ENCODE measurements at regions not wholly inside any gene's neighbourhood (a gene's known extent, or its start where the extent isn't known, plus 50 kb on each side); places are given as distances from the start of the nearest gene placed in this dataset.
"Not testable (repeated sequence)": the region's sequence is repeated elsewhere in the genome, so short reads cannot be mapped to it uniquely, and the experiment has no call there.

- DNase-seq = no peak
Observed at GRCh38 chr11:87455180-87455579, 417.4 kb downstream of the TMEM135 start.

GRCh38 chr11:87454241-87454640, 416.5 kb downstream of the TMEM135 start:
- no peak for DNase-seq

DNA sequence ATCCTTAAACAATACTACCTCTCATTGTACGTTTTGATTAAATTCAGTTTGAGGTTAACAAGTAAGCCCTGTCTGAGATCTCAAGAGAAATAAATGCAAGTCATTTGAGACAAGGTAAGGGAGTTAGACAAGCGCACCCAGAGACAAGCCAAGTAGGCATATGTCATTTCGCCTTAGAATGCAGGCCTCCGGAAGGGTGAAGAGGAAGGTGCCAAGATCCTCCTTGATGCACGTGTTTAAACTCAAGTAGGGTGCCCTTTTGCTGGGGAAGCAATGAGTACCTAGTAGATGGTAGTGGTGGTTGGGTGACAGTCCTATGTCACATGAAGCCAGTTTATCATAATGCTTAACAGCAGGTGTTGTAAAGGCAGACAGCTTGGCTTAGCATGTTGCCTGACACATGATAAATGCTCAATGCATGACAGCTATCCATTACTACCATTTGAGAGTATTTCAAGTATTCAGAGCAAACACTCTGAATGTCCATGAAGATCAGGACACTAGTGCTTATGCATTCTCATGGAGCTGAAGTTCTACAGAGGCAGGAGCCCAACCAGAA, 415.9 kb downstream of the TMEM135 start:
- no peak for DNase-seq

- not testable (repeated sequence) for DNase-seq
Observed at GRCh38 chr11:87452025-87452424, 414.3 kb downstream of the TMEM135 start.

- no peak for DNase-seq
Observed at GRCh38 chr11:87451395-87451794, 413.7 kb downstream of the TMEM135 start.

DNA sequence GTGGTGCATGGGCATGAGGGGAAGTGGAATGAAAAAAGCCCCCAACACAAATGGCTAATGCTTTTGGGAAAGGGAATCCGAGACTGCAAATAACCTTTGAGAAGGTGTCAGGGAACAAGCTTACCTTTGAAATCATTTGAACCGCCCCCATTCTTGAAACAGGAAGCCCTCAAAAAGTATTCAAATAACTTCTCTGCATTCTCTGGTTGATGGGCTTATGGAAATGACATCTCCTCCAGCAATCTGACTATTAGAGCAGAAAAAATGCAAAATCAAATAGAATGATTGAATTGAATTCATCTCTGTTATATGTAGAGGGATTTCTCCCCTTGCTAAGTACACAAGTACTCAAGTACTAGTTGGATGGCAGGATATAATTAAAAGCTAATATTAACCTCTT, 409.9 kb downstream of the TMEM135 start:
- no peak for DNase-seq

- no peak for DNase-seq
Observed at GRCh38 chr11:87444993-87445392, 407.3 kb downstream of the TMEM135 start.

DNA sequence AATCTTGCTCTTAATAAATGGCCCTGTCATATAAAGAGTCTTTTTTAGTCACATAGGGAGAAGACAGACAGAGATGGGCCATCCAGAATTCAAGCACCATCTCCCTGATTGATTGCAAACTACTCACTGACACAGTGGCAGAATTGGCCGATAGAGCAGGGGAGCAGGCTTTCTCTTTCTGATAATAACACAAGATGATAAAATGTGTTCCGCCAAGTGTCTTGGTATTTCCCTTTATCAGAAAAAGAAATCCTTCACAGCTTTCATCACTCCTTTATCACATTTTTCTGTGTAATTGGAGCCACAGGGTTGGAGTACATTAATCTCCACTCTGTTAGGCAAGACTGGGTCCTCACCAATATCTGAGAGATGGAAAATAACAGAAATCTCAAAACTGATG, 406.0 kb downstream of the TMEM135 start:
- no peak for DNase-seq

- no peak for DNase-seq
Observed at GRCh38 chr11:87440076-87440770, 402.5 kb downstream of the TMEM135 start.

GRCh38 chr11:87438416-87438815, 400.7 kb downstream of the TMEM135 start:
- no peak for DNase-seq

DNA sequence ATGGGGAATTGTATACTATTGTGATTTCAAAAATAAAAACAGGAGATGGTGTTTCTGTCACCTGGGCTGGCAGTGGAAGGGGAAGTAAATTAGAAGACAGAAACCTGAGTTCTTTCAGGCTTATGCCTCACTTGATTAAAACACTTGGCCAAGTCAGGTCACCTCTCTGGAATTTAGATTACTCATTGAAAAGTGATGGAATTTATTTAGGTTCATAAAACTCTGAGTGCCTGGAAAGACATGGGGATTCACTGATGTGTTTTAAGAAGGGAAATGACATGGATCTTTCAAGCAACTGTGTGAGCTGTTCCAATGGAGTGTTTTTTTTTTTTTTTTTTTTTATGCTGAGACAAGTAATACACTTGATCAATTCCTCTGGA, 400.1 kb downstream of the TMEM135 start:
- DNase-seq = no peak

GRCh38 chr11:87437133-87437843, 399.6 kb downstream of the TMEM135 start:
- no peak for DNase-seq

- DNase-seq = no peak
Observed at GRCh38 chr11:87432022-87432421, 394.3 kb downstream of the TMEM135 start.

DNA sequence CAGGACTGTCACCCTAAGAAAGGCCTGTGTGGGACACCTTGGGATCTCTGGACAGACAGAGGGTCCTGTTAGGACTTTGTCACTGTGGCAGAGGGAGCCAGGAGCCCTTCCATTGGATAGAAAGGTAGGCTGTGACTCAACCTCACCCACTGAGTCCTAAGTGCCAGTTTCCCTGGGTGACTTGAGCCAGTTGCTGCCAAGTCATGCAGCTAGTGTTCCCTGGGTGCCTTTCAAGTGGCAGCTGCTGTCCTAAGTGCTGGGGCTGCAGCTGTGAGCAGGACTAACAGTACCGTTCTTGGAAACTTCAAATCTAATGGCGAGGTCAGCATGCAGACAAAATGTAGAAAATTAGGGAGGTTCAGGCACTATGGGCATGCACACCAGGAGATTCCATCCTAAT, 393.7 kb downstream of the TMEM135 start:
- no peak for DNase-seq

GRCh38 chr11:87430821-87431220, 393.1 kb downstream of the TMEM135 start:
- DNase-seq = no peak

DNA sequence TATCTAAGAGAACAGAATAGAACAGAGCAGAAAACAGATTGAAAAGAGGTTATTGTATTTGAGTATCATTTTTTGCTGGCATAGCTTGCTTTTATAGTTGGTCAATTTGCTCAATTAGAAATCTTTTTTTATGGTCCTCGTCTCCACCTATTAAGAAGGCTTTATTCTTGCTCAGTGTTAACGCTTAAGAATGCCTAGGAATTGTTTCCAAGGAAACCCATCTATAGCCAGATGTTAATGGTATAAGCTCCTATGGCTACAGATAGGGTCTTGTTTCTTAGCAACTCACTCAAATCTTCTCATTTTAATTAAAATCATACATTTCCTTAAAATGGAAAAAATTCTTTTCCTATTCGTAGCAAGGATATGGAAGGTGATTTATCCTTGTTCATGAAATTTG, 392.3 kb downstream of the TMEM135 start:
- no peak for DNase-seq

GRCh38 chr11:87428266-87428665, 390.5 kb downstream of the TMEM135 start:
- DNase-seq = no peak

- DNase-seq = no peak
Observed at GRCh38 chr11:87425943-87426342, 388.2 kb downstream of the TMEM135 start.

DNA sequence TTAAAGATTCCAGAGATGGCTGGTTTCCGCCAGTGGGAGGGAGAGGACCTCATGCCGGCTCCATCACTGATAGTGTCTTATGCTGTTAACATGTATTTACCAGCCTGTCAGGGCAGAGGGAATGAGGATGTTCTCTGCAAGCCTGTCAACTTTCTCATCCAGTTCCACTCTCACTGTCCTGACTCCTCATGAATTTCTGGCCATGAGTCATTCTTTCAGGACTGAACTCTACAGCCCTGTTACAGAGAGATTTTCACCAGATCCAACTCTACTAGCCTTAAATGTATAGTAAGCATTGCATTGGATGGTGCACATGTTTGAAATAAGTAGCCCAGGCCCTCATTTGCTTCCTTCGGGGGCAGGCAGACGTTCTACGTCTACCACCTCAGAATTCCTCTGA, 387.7 kb downstream of the TMEM135 start:
- DNase-seq = no peak

- DNase-seq = no peak
Observed at GRCh38 chr11:87423161-87423560, 385.4 kb downstream of the TMEM135 start.

GRCh38 chr11:87422566-87422965, 384.8 kb downstream of the TMEM135 start:
- DNase-seq = no peak

DNA sequence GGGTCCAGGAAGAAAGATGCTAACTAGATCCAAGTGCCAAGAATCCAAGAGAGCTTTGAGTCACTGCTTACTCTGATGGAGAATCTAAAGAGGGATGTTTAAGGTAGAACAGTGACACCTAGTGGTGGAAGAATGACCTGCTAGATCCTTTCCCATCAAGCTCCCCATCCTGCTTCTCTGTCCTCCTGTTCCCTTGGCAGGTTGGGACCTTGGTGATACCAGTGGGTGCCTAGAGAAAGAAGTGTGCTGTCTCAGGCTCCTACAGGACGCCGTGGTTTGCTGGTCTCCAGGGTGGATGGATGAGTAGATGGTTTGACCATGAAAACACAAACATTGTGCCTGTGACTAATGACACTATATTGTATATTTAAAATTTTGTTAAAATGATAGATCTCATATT, 383.7 kb downstream of the TMEM135 start:
- peak; percentile 3 to 37 for DNase-seq

DNA sequence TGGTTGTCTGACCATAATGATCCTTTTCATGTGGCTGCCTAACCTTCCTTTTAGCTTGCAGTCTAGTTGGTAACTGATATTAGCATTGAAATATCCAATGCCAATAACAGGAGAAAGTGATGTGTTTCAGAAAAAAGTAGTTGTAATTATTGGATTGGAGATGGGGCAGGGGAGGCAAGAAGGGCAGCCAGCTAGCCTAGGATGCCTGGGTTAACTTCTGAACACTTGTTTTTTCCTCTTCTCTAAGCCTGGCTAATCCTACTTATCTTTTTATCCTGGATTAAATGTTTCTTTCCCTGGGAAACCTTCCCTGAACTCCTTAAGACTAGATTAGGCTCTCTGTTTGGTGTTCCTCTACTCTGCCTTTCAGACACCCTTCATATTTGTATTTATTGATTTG, 380.2 kb downstream of the TMEM135 start:
- no peak for DNase-seq

DNA sequence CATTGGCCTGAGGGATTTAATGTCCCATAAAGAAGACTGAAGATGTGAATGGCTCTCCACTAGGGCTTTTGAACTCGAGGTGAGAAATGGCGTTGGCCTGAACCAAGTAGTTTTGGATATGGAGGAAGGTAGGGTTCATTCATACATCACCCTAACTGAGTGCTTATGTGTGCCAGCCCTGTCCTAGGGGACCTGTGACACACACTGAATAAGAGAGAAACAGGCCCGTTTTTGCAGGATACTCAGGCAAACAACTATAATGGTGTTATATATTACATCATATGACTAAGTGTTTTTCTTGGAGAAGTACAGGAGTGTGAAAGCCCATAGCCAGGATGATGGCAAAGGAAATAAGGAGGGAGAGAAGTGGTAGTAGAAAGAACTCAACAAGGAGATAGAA, 368.1 kb downstream of the TMEM135 start:
- no peak for DNase-seq

All from CD4-positive, alpha-beta T cell treated with Interleukin-1 beta for 1 hour (primary cell).